ENCODE measurements at regions not wholly inside any gene's neighbourhood (a gene's known extent, or its start where the extent isn't known, plus 50 kb on each side); places are given as distances from the start of the nearest gene placed in this dataset.

DNA sequence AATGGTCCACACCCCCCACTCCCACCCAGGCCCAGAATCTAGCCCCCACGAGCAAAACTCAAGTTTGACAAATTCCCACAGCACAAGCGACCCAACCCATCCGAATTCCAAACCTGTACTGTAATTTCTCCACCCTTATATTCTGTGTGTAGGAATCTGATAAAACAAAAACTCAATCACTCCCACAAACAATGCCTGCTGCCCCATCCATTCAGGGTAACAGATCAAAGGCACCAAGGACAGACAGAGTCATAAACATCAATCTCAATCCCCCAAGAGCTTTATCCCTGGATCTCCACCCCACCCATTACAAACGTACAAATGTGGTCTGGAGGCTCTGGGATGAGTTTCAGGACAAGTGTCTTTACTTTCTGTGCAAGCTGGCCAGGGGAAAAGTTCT lies 157.8 kb downstream of the AXIN2 start:
- H3K4me3 ChIP-seq (ENCODE audit: low read depth, low read length): no peak overlapping the region
- ChIA-PET CTCF (no interaction called here), POLR2A (no interaction called here)
- no peak for DNase-seq (ENCODE audit: low read depth)
- H3K36me3 ChIP-seq (ENCODE audit: control insufficient read depth, insufficient read depth, low read length): no peaks in the 10 kb centered on the region
- peaks cover 3% of the 10 kb centered on the region; the same call in 1 of the 2 replicates for H3K27me3 ChIP-seq (ENCODE audit: control insufficient read depth, insufficient read depth, low read length)
- TF ChIP-seq, protein P1, sequence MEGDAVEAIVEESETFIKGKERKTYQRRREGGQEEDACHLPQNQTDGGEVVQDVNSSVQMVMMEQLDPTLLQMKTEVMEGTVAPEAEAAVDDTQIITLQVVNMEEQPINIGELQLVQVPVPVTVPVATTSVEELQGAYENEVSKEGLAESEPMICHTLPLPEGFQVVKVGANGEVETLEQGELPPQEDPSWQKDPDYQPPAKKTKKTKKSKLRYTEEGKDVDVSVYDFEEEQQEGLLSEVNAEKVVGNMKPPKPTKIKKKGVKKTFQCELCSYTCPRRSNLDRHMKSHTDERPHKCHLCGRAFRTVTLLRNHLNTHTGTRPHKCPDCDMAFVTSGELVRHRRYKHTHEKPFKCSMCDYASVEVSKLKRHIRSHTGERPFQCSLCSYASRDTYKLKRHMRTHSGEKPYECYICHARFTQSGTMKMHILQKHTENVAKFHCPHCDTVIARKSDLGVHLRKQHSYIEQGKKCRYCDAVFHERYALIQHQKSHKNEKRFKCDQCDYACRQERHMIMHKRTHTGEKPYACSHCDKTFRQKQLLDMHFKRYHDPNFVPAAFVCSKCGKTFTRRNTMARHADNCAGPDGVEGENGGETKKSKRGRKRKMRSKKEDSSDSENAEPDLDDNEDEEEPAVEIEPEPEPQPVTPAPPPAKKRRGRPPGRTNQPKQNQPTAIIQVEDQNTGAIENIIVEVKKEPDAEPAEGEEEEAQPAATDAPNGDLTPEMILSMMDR (IDR thresholded peaks at IDR 0.05; ENCODE audit: insufficient read depth, low read depth, low read length): no peak

DNA sequence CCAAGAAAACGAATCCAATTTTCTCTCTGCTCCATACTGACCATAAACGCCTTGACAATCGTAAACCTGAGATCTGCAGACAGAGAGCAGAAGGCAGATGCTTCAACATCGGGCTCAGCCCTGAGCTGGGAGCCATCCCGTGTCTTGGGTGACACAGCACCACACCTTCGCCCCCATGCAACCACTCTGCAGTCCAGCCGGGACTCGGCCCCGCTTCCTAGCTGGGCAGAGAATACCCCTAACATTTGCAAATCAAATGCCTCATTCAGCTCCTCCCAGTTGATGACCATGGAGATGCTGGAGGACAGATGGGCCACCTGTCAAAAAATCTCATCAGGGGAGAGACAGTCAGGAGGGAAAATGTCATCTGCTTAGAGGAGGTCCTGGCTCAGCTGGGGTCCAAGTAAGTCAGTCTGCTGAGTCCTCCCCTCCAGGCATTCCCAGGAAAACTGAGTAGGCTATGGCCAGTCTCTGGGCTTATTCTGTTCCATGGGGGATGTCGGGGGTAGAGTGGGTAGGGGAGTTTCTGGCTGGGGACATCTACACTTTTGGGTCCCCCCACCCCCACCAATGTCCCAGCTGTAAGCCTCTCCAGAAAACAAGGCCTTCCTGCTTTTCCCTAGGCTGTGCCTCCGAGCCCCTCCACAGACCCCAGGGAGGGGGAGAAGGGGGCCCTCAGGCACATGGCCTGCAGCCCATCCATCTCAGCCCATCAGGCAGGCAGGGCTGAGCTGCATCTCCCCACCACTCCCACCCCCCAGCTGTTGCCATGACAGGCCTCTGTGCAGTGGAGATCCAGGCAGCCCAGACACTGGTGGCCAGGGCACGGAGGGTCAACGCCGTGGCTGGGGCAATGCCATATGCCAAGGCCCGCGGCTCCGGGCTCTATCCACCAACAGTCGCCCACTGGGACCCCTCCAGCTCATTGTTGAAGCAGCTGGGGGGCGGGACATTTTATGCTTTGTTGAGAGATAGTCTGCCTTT lies 158.6 kb downstream of the AXIN2 start:
- CTCF ChIA-PET: interaction anchor here (0.5 to 0.7 kb wide), 2 partner anchors 118 to 153 kb away, joined by 3 read pairs; no protein-coding TSS in a partner anchor
- Histone ChIP-seq H3K4me3 (ENCODE audit: low read depth, low read length) (no peak overlapping the region), H3K36me3 (ENCODE audit: control insufficient read depth, insufficient read depth, low read length) (no peaks in the 10 kb centered on the region), H3K27me3 (ENCODE audit: control insufficient read depth, insufficient read depth, low read length) (peaks cover 3% of the 10 kb centered on the region; the same call in 1 of the 2 replicates)
- TF ChIP-seq, protein P1 (IDR thresholded peaks at IDR 0.05; ENCODE audit: insufficient read depth, low read depth, low read length): no peak
- DNase-seq (ENCODE audit: low read depth): no peak
- POLR2A ChIA-PET: no interaction called here

- TF ChIP-seq, protein P1 (IDR thresholded peaks at IDR 0.05; ENCODE audit: insufficient read depth, low read depth, low read length): no peak
- H3K4me3 ChIP-seq (ENCODE audit: low read depth, low read length): no peak overlapping the region
- H3K27me3 ChIP-seq (ENCODE audit: control insufficient read depth, insufficient read depth, low read length): peaks cover 3% of the 10 kb centered on the region; the same call in 1 of the 2 replicates
- DNase-seq (ENCODE audit: low read depth): no peak
- CTCF ChIA-PET: no interaction called here
- no peaks in the 10 kb centered on the region for H3K36me3 ChIP-seq (ENCODE audit: control insufficient read depth, insufficient read depth, low read length)
- POLR2A ChIA-PET: no interaction called here
Observed at GRCh38 chr17:65401561-65401960, 159.9 kb downstream of the AXIN2 start.

- POLR2A ChIA-PET: no interaction called here
- Histone ChIP-seq H3K36me3 (ENCODE audit: control insufficient read depth, insufficient read depth, low read length) (no peaks in the 10 kb centered on the region), H3K4me3 (ENCODE audit: low read depth, low read length) (no peak overlapping the region), H3K27me3 (ENCODE audit: control insufficient read depth, insufficient read depth, low read length) (peaks cover 3% of the 10 kb centered on the region; the same call in 1 of the 2 replicates)
- no peak for DNase-seq (ENCODE audit: low read depth)
- TF ChIP-seq, protein P1 (IDR thresholded peaks at IDR 0.05; ENCODE audit: insufficient read depth, low read depth, low read length): no peak
- CTCF ChIA-PET: interaction anchor here (0.6 kb wide), 2 partner anchors 20 to 69 kb away, joined by 3 to 5 read pairs; no protein-coding TSS in a partner anchor
Observed at GRCh38 chr17:65400701-65401100, 160.7 kb downstream of the AXIN2 start.

- TF ChIP-seq, protein P1 (IDR thresholded peaks at IDR 0.05; ENCODE audit: insufficient read depth, low read depth, low read length): no peak
- ChIA-PET POLR2A (no interaction called here), CTCF (interaction anchor here (1.3 kb wide), 1 partner anchor 15 kb away, joined by 4 read pairs; no protein-coding TSS in a partner anchor)
Observed at GRCh38 chr17:65398040-65398787, 163.2 kb downstream of the AXIN2 start.

More at GRCh38 chr17:65398040-65398787, 163.2 kb downstream of the AXIN2 start:
- no peaks in the 10 kb centered on the region for H3K36me3 ChIP-seq (ENCODE audit: control insufficient read depth, insufficient read depth, low read length)
- DNase-seq (ENCODE audit: low read depth): no peak
- H3K4me3 ChIP-seq (ENCODE audit: low read depth, low read length): no peak overlapping the region
- peaks cover 4% of the 10 kb centered on the region; the same call in 1 of the 2 replicates for H3K27me3 ChIP-seq (ENCODE audit: control insufficient read depth, insufficient read depth, low read length)
